ENCODE measurements at regions not wholly inside any gene's neighbourhood (a gene's known extent, or its start where the extent isn't known, plus 50 kb on each side); places are given as distances from the start of the nearest gene placed in this dataset.
"Not testable (repeated sequence)": the region's sequence is repeated elsewhere in the genome, so short reads cannot be mapped to it uniquely, and the experiment has no call there.

DNA sequence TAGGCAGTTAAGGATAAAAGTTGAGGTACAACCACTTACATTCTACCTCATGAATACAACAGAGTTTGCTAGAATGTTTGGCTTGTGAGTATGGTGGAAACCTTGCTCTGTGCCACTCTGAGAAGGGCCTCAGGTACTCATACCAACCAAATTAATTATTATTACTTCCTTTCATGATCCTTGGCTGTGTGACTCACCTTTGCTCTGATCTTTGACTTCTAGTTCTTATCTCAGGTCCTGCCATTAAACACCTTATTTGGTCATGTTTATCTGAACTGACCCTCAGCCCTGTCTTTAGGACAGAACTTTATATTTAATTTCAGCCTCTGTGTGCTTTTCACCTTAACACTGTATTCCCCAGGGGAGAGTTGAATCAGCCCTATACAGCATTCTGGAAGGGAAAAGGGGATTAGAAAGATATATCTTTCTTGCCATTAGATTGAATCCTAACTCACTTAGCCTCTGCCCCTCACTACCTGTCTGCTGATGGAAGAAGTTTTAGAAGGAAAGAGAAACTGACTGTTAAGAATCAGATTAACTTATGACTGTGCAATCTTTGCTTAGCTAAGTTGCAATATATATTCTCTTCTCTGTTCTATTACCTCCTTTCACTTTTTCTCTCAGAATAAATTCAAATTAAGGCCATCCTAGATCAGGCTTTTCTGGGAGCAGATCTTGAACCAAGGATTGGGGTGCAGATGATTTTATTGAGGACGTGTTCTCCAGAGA lies 260.4 kb upstream of the DPYD start:
- no peak for DNase-seq

GRCh38 chr1:98179151-98179773 lies 258.4 kb upstream of the DPYD start:
- no peak for DNase-seq

- DNase-seq, result no peak
Measured at GRCh38 chr1:98177751-98178150, 256.9 kb upstream of the DPYD start.

- DNase-seq, result no peak
Measured at GRCh38 chr1:98176936-98177335, 256.1 kb upstream of the DPYD start.

GRCh38 chr1:98176414-98176813 lies 255.6 kb upstream of the DPYD start:
- DNase-seq, result no peak

DNA sequence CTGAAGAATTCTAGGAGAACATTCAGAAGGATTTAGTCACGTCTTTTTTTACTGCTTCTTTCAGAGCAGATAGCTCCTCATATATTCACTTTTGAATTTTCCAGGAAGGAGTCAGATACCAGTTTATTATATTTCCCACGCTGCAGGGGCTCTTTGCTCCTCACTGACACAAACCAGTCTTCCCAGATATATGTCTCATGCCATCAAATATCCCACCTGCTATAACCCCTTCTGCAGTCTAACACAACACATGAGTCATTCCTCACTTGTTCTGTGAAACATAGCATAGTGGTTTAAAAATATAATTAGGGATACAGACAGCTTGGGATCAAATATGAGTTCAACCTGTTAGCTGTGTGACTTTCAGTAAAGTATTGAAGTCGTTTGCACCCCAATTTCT lies 251.7 kb upstream of the DPYD start:
- no peak for DNase-seq

DNA sequence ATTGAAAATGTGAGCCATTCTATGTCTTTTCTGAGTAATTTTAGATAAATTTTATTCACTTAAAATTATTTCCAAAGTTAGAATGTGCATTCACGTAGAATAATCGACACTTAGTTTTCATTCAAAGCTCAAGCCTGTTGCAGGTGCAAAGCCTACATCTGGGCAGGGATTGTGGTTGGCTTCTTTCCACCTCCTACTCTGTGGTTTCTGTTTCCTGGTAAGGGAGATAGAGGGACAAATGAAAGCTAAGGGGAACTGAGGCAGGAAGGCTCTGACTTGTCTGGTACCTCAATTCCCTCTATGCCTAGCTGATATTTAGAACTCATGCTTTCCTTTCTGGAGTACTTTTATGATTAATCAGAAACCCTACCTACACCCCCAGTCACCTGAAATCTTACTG lies 251.2 kb upstream of the DPYD start:
- DNase-seq, result no peak

- no peak for DNase-seq
Measured at GRCh38 chr1:98164509-98164908, 243.7 kb upstream of the DPYD start.

DNA sequence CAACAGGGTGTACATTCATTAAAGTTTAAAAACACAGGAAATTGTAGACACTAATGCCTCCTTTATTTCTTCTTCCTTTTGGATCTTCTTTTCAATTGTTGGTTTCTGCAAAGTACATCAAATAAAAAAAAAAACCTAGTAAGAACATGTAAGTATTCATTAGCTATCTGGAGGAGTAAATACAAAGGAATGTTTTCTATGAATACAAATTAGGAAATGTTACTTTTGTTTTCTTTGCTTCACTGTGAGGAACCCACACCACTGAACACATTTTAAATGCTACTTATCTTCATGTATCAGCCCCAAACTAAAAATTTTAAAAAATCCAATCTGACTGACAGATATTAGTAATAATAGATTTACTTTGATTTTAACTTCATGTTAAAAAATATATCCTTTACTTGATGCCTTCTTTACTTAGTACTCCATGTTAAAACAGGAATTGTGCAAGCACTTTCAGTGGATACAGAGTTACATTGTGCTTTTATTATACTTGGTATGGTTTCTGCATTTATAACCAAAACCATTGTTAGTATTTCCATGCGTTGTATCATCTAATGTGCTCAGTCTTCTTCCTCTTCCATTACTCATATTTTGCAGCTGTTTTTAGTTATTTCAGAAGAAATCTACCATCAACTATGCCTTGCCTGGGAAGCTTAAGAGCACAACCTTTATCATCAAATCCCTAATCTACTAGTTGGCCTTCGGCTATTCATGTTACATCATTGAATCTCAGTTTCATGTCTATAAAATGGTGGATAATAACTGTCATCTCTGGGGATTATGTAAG lies 236.9 kb upstream of the DPYD start:
- no peak for DNase-seq

GRCh38 chr1:98147280-98147679 lies 226.4 kb upstream of the DPYD start:
- no peak for DNase-seq

- no peak for DNase-seq
Measured at GRCh38 chr1:98145655-98146054, 224.8 kb upstream of the DPYD start.

- DNase-seq, result no peak
Measured at GRCh38 chr1:98143403-98143802, 222.6 kb upstream of the DPYD start.

GRCh38 chr1:98133131-98133530 lies 212.3 kb upstream of the DPYD start:
- no peak for DNase-seq

- no peak for DNase-seq
Measured at GRCh38 chr1:98130408-98130807, 209.6 kb upstream of the DPYD start.

DNA sequence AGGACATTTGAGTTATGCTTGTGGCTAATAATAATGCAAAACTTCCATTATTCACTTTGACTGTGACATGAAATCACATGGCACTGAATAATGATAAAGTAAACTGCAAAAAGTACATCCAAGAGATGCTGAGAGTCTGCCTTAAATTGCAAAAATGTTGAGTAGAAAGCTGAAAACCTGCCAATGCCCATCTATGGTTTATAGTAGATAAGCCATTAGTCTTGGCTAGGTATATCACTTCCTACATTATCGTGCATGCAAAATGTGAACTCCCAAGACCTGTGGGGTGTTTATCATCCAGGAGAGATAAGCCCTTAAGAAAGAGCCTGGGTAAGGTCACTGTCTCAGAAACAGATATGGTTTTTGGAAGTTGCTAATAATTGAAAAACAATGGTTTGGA lies 208.7 kb upstream of the DPYD start:
- DNase-seq, result no peak

DNA sequence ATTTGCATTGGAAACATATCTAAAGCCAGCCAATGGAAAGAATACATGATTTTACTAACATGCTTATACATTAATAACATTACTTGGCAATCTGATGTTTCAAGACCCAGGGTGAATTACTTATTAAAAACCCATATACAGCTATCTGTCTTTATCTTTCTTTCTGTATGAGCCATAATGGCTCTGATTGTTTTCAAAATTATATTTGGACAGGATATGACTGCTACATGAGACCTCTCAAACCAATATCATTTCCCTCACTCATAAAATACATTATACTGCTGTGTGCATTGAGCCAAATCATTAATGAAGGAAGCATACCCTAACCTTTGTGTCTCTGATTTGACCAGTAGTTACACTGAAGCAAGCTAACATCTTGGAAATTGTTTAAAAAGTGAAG lies 205.9 kb upstream of the DPYD start:
- DNase-seq, result no peak

- no peak for DNase-seq
Measured at GRCh38 chr1:98121646-98122045, 200.8 kb upstream of the DPYD start.

DNA sequence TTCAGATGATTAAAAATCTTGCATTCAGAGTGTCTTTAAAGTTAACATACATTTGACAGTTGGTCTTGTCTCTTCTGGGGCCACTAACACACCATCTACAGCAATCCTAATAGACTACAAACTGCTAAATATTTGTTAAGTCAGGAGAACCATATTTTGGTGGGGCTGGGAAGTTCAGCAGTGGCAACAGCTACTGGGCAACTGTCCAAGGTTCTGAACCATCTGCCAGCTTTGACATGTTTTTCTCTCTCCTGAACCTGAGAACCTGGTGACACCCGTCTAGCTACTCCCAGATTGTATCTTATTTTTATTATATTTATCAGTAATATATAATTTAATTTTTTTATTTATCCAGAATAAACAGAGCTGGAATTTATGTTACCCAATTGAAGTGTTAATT lies 199.0 kb upstream of the DPYD start:
- DNase-seq, result no peak

- DNase-seq, result no peak
Measured at GRCh38 chr1:98113811-98114210, 193.0 kb upstream of the DPYD start.

DNA sequence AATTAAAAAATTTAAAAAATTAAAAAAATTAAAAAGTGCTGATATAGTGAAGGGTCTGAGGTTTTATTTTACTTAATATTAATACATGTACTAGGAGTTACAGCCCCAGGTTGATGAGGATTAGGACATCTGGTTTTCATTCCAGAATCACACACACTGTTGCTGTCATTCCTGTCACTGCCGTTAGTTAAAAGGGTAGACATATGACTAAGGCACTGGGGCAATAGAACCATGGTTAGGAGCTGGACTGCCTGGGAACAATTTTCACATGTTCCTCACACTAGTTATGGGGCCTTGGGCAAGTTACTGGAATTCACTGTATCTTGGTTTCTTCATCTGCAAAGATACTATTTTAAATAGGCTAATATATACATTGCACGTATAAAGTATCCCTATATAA lies 191.8 kb upstream of the DPYD start:
- no peak for DNase-seq

GRCh38 chr1:98110674-98111073 lies 189.8 kb upstream of the DPYD start:
- no peak for DNase-seq

DNA sequence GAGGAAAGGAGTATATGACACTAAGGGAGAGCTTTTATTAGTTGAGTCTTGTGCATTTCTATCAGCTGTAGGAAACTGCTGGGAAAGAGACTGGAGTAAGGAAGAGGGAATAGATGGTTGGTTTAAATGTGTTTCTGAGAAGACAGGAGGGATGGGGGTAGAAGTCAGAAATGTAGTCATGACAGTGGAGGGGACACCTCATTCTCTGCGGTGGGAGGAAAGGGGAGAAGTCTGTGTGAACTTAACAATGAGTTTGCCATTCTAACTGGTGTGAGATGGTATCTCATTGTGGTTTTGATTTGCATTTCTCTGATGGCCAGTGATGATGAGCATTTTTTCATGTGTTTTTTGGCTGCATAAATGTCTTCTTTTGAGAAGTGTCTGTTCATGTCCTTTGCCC lies 187.5 kb upstream of the DPYD start:
- not testable (repeated sequence) for DNase-seq

DNA sequence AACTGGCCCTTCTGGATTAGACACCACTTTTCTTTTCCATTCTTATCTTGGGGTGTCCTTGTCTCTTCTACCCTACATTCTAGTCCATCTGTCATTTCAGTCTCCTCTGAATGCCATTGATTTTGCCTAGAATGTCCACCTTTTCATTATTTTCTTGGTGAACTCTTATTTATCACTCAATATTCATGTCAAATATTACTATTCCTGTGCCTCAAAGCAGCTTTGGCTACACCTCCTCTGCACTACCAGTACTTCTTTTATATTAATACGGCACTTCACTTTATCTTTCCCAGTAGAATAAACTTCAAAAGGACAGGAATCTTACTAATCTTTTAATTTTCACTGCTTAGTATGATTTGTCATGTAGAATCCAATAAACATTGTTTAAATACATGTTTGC lies 186.4 kb upstream of the DPYD start:
- no peak for DNase-seq

- no peak for DNase-seq
Measured at GRCh38 chr1:98104289-98104688, 183.5 kb upstream of the DPYD start.
